Endothelial cell of umbilical vein (primary cell): ENCODE measurements at regions not wholly inside any gene's neighbourhood (a gene's known extent, or its start where the extent isn't known, plus 50 kb on each side); places are given as distances from the start of the nearest gene placed in this dataset.

ENCODE experiments used
- BruUV-seq: library from RNA; stranded (reverse); fragments of 400-500 nt; replicated peaks from 2 replicates; lab custom pipeline; 2021; lab: Mats Ljungman, UMichigan
- CTCF ChIA-PET: fragments of 300-600, 350-600 bp; sonication (Branson Sonifier 250); formaldehyde crosslinking; loops from one replicate; lab custom pipeline; 2021; ENCODE audit warnings: antibody characterized with exemption, inconsistent platforms; lab: Charles Lee
- POLR2A ChIA-PET: fragments of 300-600, 350-600 bp; sonication (Branson Sonifier 250); formaldehyde crosslinking; loops from one replicate; lab custom pipeline; 2021; ENCODE audit warnings: antibody characterized with exemption, inconsistent platforms; lab: Charles Lee
- DNase-seq: peaks from one replicate; pipeline ENCODE4 v3.0.0-alpha.2; 2011; ENCODE audit warnings: low read depth, low spot score
- FAIRE-seq: peaks from 2 replicates; lab custom pipeline; 2011; peaks lifted over from hg19 to GRCh38; lab: Jason Lieb, UNC
- H2AFZ ChIP-seq: 2 replicates; pipeline ENCODE4 v1.6.0; 2012; ENCODE audit warnings: low read depth, low read length, control low read depth, inconsistent platforms
- H3K27ac ChIP-seq: 2 replicates; pipeline ENCODE4 v1.5.1; 2011; ENCODE audit warnings: low read depth, mild to moderate bottlenecking, control low read depth, low read length, moderate library complexity; ENCODE audit not compliant: insufficient read depth
- H3K27me3 ChIP-seq, 2 experiments: 2 replicates each; pipeline versions ENCODE4 v1.6.0 to v1.6.1; 2011; ENCODE audit warnings: low read length in 2 of 2, mixed read lengths in 1 of 2; ENCODE audit not compliant: control insufficient read depth in 2 of 2, insufficient read depth in 2 of 2
- H3K36me3 ChIP-seq, 2 experiments: 2 replicates in 1 of 2; 3 replicates in 1 of 2; pipeline ENCODE4 v1.5.1; 2011; ENCODE audit warnings: low read length in 2 of 2, mild to moderate bottlenecking in 1 of 2, moderate library complexity in 1 of 2; ENCODE audit not compliant: control insufficient read depth in 2 of 2, insufficient read depth in 2 of 2; ENCODE audit errors: extremely low read depth in 1 of 2
- H3K4me1 ChIP-seq: 3 replicates; pipeline ENCODE4 v1.5.1; 2011; ENCODE audit warnings: mild to moderate bottlenecking, low read length; ENCODE audit not compliant: control insufficient read depth, insufficient read depth; ENCODE audit errors: extremely low read depth
- H3K4me2 ChIP-seq: 2 replicates; pipeline ENCODE4 v1.6.1; 2011; ENCODE audit warnings: low read length, control low read depth, mixed read lengths; ENCODE audit not compliant: insufficient read depth
- H3K4me3 ChIP-seq, 3 experiments: fragments of 200-600 bp in 1 of 3; sonication (generic), shearing (Covaris generic) in 1 of 3; replicated peaks in 1 of 3; 2 replicates each; pipeline ENCODE4 v1.5.1; 2011 to 2016; ENCODE audit warnings: control low read depth in 3 of 3, low read length in 3 of 3, mild to moderate bottlenecking in 2 of 3, inconsistent platforms in 1 of 3, low read depth in 1 of 3, moderate library complexity in 1 of 3; ENCODE audit not compliant: insufficient read depth in 1 of 3
- H3K79me2 ChIP-seq: 2 replicates; pipeline ENCODE4 v1.6.0; 2012; ENCODE audit warnings: low read length, inconsistent platforms; ENCODE audit not compliant: control insufficient read depth, insufficient read depth
- H3K9ac ChIP-seq: replicated peaks from 2 replicates; pipeline ENCODE3; 2011; ENCODE audit warnings: low read length, control low read depth; ENCODE audit not compliant: insufficient read depth; ENCODE audit errors: extremely low read depth
- H3K9me1 ChIP-seq: replicated peaks from 3 replicates; pipeline ENCODE4 v1.6.0; 2011; ENCODE audit warnings: mild to moderate bottlenecking, low read length; ENCODE audit not compliant: control insufficient read depth, insufficient read depth; ENCODE audit errors: extremely low read depth
- H3K9me3 ChIP-seq: replicated peaks from 2 replicates; pipeline ENCODE4 v1.5.1; 2012; ENCODE audit warnings: low read length, inconsistent platforms; ENCODE audit not compliant: control insufficient read depth, insufficient read depth
- H4K20me1 ChIP-seq: replicated peaks from 2 replicates; pipeline ENCODE3; 2011; ENCODE audit warnings: mild to moderate bottlenecking, low read length; ENCODE audit not compliant: control insufficient read depth, insufficient read depth; ENCODE audit errors: extremely low read depth
- EZH2 ChIP-seq: IDR thresholded peaks from 2 replicates; pipeline ENCODE4 v1.6.1; 2012; ENCODE audit warnings: borderline replicate concordance, low read depth, mild to moderate bottlenecking, moderate library complexity, low read length, inconsistent platforms; ENCODE audit not compliant: severe bottlenecking
- FOS ChIP-seq: IDR thresholded peaks from 2 replicates; pipeline ENCODE4 v1.6.1; 2011; ENCODE audit warnings: mild to moderate bottlenecking, low read length, moderate library complexity, borderline replicate concordance; ENCODE audit not compliant: insufficient read depth
- GATA2 ChIP-seq: IDR thresholded peaks from 2 replicates; pipeline ENCODE4 v1.7.0; 2011; ENCODE audit warnings: low read depth, mild to moderate bottlenecking, moderate library complexity, mixed read lengths, low read length; ENCODE audit not compliant: insufficient read length, insufficient read depth
- JUN ChIP-seq: IDR thresholded peaks from 2 replicates; pipeline ENCODE4 v1.6.1; 2011; ENCODE audit warnings: borderline replicate concordance, low read depth; ENCODE audit not compliant: insufficient read length, insufficient read depth
- MYC ChIP-seq: IDR thresholded peaks from one replicate; pipeline ENCODE4 v1.6.1; 2011; ENCODE audit warnings: mild to moderate bottlenecking, low read depth, low read length
- POLR2A ChIP-seq: IDR thresholded peaks from 2 replicates; pipeline ENCODE4 v1.6.1; 2012; ENCODE audit warnings: low read depth, mild to moderate bottlenecking, control low read depth, low read length
- POLR2AphosphoS5 ChIP-seq: IDR thresholded peaks from 2 replicates; pipeline ENCODE4 v1.6.1; 2012; ENCODE audit warnings: low read depth, mild to moderate bottlenecking, control low read depth, low read length, moderate library complexity; ENCODE audit not compliant: insufficient read depth
- dilution Hi-C: fragments of 300-500 bp; cut with MboI; formaldehyde crosslinking; loops from one replicate; pipeline ENCODE4 v1.15.0; 2019; ENCODE audit warnings: low sequenced_read_pairs; ENCODE audit not compliant: extremely low pct_ligation_motif_present
- intact Hi-C: fragments of 100-400 bp; cut with micrococcal nuclease; formaldehyde crosslinking; loops from one replicate; pipeline ENCODE4 v1.10.0; 2022
- TF ChIP-seq, protein P1 (sequence below), 2 donors: IDR thresholded peaks; 1 replicate in 1 of 2; 2 replicates in 1 of 2; pipeline ENCODE4 v1.5.1; 2011; ENCODE audit warnings: low read length in 2 of 2, mild to moderate bottlenecking in 2 of 2, moderate library complexity in 2 of 2, control low read depth in 1 of 2, inconsistent platforms in 1 of 2, low read depth in 1 of 2; ENCODE audit not compliant: insufficient read depth in 1 of 2; ENCODE audit errors: extremely low read depth in 1 of 2
- TF ChIP-seq, protein P2 (sequence below): IDR thresholded peaks from 2 replicates; pipeline ENCODE4 v1.6.1; 2011; ENCODE audit not compliant: insufficient read depth, insufficient read length

DNA sequence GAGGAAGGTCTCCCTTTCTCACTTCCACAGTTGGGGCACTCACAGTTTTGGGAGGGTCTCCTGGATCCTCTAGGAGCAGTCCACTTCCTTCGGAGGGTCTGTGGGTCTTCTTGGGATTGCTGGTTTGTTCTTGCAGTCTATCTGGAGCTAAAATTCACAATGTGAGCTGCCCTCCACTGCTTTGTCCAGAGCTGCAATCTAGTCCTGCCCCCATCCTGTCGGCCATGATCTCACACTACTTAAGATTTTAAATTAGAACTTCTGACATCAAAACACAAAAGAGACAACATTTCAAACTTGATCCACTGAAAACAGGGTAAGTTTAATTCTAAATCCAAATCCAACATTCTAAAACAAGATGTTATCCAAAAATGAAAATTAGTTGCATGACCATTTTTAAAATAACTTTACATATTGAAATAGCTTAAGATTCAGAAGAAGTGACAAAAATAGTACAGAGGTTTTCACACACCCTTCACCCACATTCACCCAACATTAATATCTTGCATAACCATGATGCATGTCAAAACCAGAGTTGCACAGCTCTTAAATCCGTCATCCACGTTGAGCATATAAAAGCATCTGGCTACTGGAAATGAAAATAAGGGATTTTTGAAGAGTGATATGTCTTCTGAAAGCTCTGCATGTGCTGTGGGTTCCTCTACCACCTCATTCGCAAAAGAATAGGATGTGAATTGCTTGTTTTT is 113.7 kb upstream of the EPB41L4A start:
- Histone ChIP-seq H3K4me2 (no peak overlapping the region), H3K9me1 (no peaks in the 10 kb centered on the region), H3K4me1 (no peaks in the 10 kb centered on the region), H3K27ac (no peak overlapping the region), H2AFZ (no peak overlapping the region), H3K4me3 (no peak overlapping the region), H3K9me3 (no peaks in the 10 kb centered on the region), H3K79me2 (no peaks in the 10 kb centered on the region), H3K9ac (no peak overlapping the region), H3K27me3 (no peaks in the 10 kb centered on the region), H3K36me3 (no peaks in the 10 kb centered on the region), H4K20me1 (no peaks in the 10 kb centered on the region)
- dilution Hi-C loops = no loop called here
- ChIA-PET POLR2A (no interaction called here), CTCF (interaction anchor here (1.3 to 1.5 kb wide), 5 partner anchors 9 to 357 kb away, joined by 3 to 5 read pairs (median 3); no protein-coding TSS in a partner anchor)
- BruUV-seq = no TSS peak
- FAIRE-seq = no peak
- TF ChIP-seq, protein P1, sequence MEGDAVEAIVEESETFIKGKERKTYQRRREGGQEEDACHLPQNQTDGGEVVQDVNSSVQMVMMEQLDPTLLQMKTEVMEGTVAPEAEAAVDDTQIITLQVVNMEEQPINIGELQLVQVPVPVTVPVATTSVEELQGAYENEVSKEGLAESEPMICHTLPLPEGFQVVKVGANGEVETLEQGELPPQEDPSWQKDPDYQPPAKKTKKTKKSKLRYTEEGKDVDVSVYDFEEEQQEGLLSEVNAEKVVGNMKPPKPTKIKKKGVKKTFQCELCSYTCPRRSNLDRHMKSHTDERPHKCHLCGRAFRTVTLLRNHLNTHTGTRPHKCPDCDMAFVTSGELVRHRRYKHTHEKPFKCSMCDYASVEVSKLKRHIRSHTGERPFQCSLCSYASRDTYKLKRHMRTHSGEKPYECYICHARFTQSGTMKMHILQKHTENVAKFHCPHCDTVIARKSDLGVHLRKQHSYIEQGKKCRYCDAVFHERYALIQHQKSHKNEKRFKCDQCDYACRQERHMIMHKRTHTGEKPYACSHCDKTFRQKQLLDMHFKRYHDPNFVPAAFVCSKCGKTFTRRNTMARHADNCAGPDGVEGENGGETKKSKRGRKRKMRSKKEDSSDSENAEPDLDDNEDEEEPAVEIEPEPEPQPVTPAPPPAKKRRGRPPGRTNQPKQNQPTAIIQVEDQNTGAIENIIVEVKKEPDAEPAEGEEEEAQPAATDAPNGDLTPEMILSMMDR (IDR thresholded peaks at IDR 0.05; ENCODE audit: extremely low read depth in 1 of 2, insufficient read depth in 1 of 2, low read depth in 1 of 2, low read length in 2 of 2) = no peak
- TF ChIP-seq, protein P2, sequence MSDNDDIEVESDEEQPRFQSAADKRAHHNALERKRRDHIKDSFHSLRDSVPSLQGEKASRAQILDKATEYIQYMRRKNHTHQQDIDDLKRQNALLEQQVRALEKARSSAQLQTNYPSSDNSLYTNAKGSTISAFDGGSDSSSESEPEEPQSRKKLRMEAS = no peak
- TF ChIP-seq POLR2A (no peak), GATA2 (no peak), POLR2AphosphoS5 (no peak), EZH2 (no peak), MYC (no peak), FOS (no peak), JUN (no peak)
- DNase-seq = no peak
- intact Hi-C loops = no loop called here
